Mesothelial cell of epicardium (in vitro differentiated cells): ENCODE measurements at regions not wholly inside any gene's neighbourhood (a gene's known extent, or its start where the extent isn't known, plus 50 kb on each side); places are given as distances from the start of the nearest gene placed in this dataset.

Source experiments
- DNase-seq, 2 experiments: peaks; one replicate each; pipeline ENCODE4 v3.0.0; 2021; ENCODE audit warnings: low spot score in 2 of 2; ENCODE audit not compliant: unreplicated experiment in 2 of 2
- H3K27ac Mint-ChIP-seq: 2 replicates; pipeline ENCODE4 v1.8.0; 2021; ENCODE audit warnings: mixed read lengths
- H3K27me3 Mint-ChIP-seq: 2 replicates; pipeline ENCODE4 v1.8.0; 2021; ENCODE audit warnings: low read depth, mixed read lengths
- H3K36me3 Mint-ChIP-seq: 2 replicates; pipeline ENCODE4 v1.8.0; 2021; ENCODE audit warnings: mixed read lengths
- H3K4me1 Mint-ChIP-seq: 2 replicates; pipeline ENCODE4 v1.8.0; 2021; ENCODE audit warnings: mixed read lengths
- H3K4me3 Mint-ChIP-seq: 2 replicates; pipeline ENCODE4 v1.8.0; 2021; ENCODE audit warnings: mild to moderate bottlenecking, moderate library complexity, mixed read lengths
- H3K9me3 Mint-ChIP-seq: 2 replicates; pipeline ENCODE4 v1.8.0; 2021; ENCODE audit warnings: mixed read lengths
- TF ChIP-seq, protein P1 (sequence below): fragments of 200-600 bp; sonication (generic); IDR thresholded peaks from one replicate; pipeline ENCODE4 v1.5.0; 2021; ENCODE audit warnings: antibody characterized with exemption; ENCODE audit not compliant: unreplicated experiment

DNA sequence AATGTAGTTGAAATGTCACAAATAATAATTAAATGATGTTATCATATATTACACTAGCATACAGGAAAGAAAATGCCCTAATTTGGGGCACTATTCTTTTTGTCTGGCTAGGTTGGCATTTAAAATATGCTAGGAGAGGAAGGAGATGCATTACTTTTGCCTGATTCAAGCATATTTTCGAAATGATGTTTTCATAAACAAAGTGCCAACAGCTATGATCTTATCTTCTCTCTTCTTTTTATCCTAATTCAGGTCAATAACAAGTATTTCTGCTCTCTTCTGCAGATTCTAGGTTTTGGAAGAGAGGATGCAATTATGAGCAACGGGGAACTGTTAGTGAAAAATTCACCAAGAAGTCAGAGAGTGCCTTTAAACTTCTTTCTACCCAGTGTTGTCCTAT lies 55.8 kb upstream of the NR2F2 start:
- H3K27ac Mint-ChIP-seq = peak overlapping the region; percentile 30
- TF ChIP-seq, protein P1, sequence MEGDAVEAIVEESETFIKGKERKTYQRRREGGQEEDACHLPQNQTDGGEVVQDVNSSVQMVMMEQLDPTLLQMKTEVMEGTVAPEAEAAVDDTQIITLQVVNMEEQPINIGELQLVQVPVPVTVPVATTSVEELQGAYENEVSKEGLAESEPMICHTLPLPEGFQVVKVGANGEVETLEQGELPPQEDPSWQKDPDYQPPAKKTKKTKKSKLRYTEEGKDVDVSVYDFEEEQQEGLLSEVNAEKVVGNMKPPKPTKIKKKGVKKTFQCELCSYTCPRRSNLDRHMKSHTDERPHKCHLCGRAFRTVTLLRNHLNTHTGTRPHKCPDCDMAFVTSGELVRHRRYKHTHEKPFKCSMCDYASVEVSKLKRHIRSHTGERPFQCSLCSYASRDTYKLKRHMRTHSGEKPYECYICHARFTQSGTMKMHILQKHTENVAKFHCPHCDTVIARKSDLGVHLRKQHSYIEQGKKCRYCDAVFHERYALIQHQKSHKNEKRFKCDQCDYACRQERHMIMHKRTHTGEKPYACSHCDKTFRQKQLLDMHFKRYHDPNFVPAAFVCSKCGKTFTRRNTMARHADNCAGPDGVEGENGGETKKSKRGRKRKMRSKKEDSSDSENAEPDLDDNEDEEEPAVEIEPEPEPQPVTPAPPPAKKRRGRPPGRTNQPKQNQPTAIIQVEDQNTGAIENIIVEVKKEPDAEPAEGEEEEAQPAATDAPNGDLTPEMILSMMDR = no peak
- H3K9me3 Mint-ChIP-seq = no peaks in the 10 kb centered on the region
- peaks cover 34% of the 10 kb centered on the region for H3K4me1 Mint-ChIP-seq
- no peaks in the 10 kb centered on the region for H3K27me3 Mint-ChIP-seq
- H3K36me3 Mint-ChIP-seq = peaks cover 44% of the 10 kb centered on the region
- no peak overlapping the region for H3K4me3 Mint-ChIP-seq
- no peak for DNase-seq

DNA sequence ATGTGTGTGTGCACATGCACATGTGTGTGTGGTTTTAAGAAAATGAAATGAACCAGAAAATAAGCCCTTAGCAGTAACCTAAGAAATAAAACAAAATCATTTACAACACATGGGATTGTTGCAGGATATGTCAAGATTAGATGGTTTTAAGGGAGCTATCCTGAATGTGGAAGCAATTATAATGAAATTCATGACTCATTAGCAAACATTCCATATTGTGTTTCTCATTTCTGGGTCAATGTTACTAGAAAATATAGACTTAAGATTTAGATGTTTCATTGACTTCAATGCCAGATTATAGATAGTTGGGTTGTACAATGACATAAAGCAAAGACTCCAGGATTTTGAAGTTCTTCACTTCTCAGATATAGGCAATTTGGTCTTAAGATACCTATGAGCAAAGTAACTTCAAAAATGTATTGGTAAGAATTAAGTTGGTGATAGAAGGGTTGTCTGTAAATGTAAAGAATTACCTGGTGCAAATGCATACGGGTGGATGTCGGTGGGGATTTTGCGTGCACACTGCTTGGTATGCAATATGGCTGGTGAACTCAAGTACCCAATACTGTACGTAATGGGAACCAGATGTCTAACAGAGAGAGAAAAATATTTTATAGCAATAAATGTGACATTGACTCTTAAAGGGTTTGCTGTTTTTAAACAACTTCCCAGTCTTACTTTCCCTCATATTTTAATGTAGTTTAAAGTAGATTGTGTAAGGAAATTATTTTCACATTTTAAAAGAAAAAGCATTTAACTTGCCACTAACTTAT lies 53.9 kb upstream of the NR2F2 start:
- Mint-ChIP-seq H3K4me3 (no peak overlapping the region), H3K4me1 (peaks cover 33% of the 10 kb centered on the region), H3K36me3 (peaks cover 44% of the 10 kb centered on the region), H3K27me3 (no peaks in the 10 kb centered on the region), H3K27ac (peak overlapping the region; percentile 78), H3K9me3 (peaks cover 3% of the 10 kb centered on the region)
- no peak for DNase-seq
- TF ChIP-seq, protein P1 = no peak
